Neural progenitor cell (in vitro differentiated cells): ENCODE measurements at regions not wholly inside any gene's neighbourhood (a gene's known extent, or its start where the extent isn't known, plus 50 kb on each side); places are given as distances from the start of the nearest gene placed in this dataset.

ENCODE experiments used
- CTCF ChIP-seq: fragments of 200-600 bp; sonication (generic); IDR thresholded peaks from 2 replicates; pipeline ENCODE4 v1.5.1; 2017; ENCODE audit warnings: antibody characterized with exemption, mild to moderate bottlenecking
- EZH2 ChIP-seq: fragments of 200-600 bp; sonication (generic); IDR thresholded peaks from 2 replicates; pipeline ENCODE4 v1.6.1; 2017; ENCODE audit warnings: antibody characterized with exemption, mild to moderate bottlenecking, moderate library complexity
- EZH2phosphoT487 ChIP-seq: fragments of 200-600 bp; sonication (generic); IDR thresholded peaks from 2 replicates; pipeline ENCODE4 v1.6.1; 2017; ENCODE audit warnings: antibody characterized with exemption

GRCh38 chr5:56468277-56468676, 235.1 kb upstream of the ANKRD55 start:
- TF ChIP-seq CTCF, result no peak
- no peak for TF ChIP-seq EZH2phosphoT487
- no peak for TF ChIP-seq EZH2
